PC-9 (cell line): ENCODE measurements at regions not wholly inside any gene's neighbourhood (a gene's known extent, or its start where the extent isn't known, plus 50 kb on each side); places are given as distances from the start of the nearest gene placed in this dataset.

Experiments
- BruUV-seq: library from RNA; stranded (reverse); fragments of 400-500 nt; replicated peaks from 2 replicates; lab custom pipeline; 2021; lab: Mats Ljungman, UMichigan
- CTCF ChIA-PET: fragments of 300-600 bp; sonication (Branson Sonifier 250); formaldehyde crosslinking; loops from one replicate; lab custom pipeline; 2022; ENCODE audit warnings: antibody characterized with exemption; lab: Charles Lee
- POLR2A ChIA-PET: fragments of 300-600 bp; sonication (Branson Sonifier 250); formaldehyde crosslinking; loops from one replicate; lab custom pipeline; 2022; ENCODE audit warnings: antibody characterized with exemption; ENCODE audit not compliant: unreplicated experiment; lab: Charles Lee
- DNase-seq, 2 experiments: peaks; one replicate each; pipeline versions ENCODE4 v3.0.0 to v3.0.0-alpha.2; 2015 to 2022; ENCODE audit warnings: mixed read lengths in 1 of 2
- H2AFZ ChIP-seq: fragments of 200-600 bp; sonication (generic); 2 replicates; pipeline ENCODE4 v1.8.1; 2017; ENCODE audit warnings: antibody characterized with exemption
- H3F3A ChIP-seq: fragments of 200-600 bp; sonication (generic); 2 replicates; pipeline ENCODE4 v1.8.1; 2017; ENCODE audit warnings: antibody characterized with exemption, mild to moderate bottlenecking, low read depth; ENCODE audit not compliant: insufficient read depth
- H3K27ac ChIP-seq: fragments of 200-600 bp; sonication (generic); 2 replicates; pipeline ENCODE4 v1.6.1; 2016; ENCODE audit warnings: mixed run types
- H3K27me3 ChIP-seq: fragments of 200-600 bp; sonication (generic); 2 replicates; pipeline ENCODE4 v1.6.1; 2016; ENCODE audit warnings: low read depth, mixed run types; ENCODE audit not compliant: insufficient read depth
- H3K36me3 ChIP-seq: fragments of 200-600 bp; sonication (generic); 2 replicates; pipeline ENCODE4 v1.6.1; 2016; ENCODE audit warnings: low read depth, mixed run types
- H3K4me1 ChIP-seq: fragments of 200-600 bp; sonication (generic); replicated peaks from 2 replicates; pipeline ENCODE4 v1.6.1; 2016; ENCODE audit warnings: mixed run types; ENCODE audit not compliant: insufficient read depth
- H3K4me2 ChIP-seq: fragments of 200-600 bp; sonication (generic); 2 replicates; pipeline ENCODE4 v1.6.1; 2017; ENCODE audit warnings: mixed run types
- H3K4me3 ChIP-seq: fragments of 200-600 bp; sonication (generic); 2 replicates; pipeline ENCODE4 v1.6.1; 2016; ENCODE audit warnings: mixed run types
- H3K79me2 ChIP-seq: fragments of 200-600 bp; sonication (generic); 2 replicates; pipeline ENCODE4 v1.6.1; 2017; ENCODE audit warnings: low read depth, mixed run types
- H3K9me2 ChIP-seq: fragments of 200-600 bp; sonication (generic); 2 replicates; pipeline ENCODE4 v1.8.1; 2017; ENCODE audit warnings: mild to moderate bottlenecking; ENCODE audit not compliant: insufficient read depth
- H3K9me3 ChIP-seq: fragments of 200-600 bp; sonication (generic); 2 replicates; pipeline ENCODE4 v1.8.1; 2016; ENCODE audit warnings: low read depth; ENCODE audit not compliant: insufficient read depth
- H4K20me1 ChIP-seq: fragments of 200-600 bp; sonication (generic); 2 replicates; pipeline ENCODE4 v1.8.1; 2017; ENCODE audit not compliant: insufficient read depth
- EZH2 ChIP-seq: fragments of 200-600 bp; sonication (generic); IDR thresholded peaks from 2 replicates; pipeline ENCODE4 v1.8.0; 2017; ENCODE audit warnings: antibody characterized with exemption, low read depth
- intact Hi-C: fragments of 100-400 bp; cut with micrococcal nuclease; formaldehyde crosslinking; loops from one replicate; pipeline ENCODE4 v1.10.0; 2022; ENCODE audit not compliant: unreplicated experiment
- TF ChIP-seq, protein P1 (sequence below): fragments of 200-600 bp; sonication (generic); conservative IDR thresholded peaks from 2 replicates; pipeline ENCODE4 v1.6.1; 2017; ENCODE audit warnings: mixed run types, antibody characterized with exemption, mild to moderate bottlenecking, moderate library complexity

DNA sequence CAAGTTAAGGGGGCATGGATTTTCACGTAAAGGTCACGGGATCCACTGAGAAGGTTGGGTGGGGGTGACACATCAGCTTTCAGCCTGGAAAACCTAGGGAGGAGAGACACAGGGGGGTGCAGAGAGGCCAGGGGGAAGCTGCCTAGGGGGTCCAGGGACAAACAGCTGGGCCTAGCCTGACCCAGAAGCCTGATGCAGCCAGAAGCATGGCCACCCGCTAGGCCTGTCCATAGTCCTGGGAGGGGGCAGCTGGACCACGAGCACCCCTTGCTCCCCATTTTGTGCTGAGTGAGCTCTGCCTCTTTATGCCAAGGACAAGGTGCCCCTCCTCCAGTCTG lies 322.7 kb upstream of the RTL1 start:
- Histone ChIP-seq H3K36me3 (no peaks in the 10 kb centered on the region), H2AFZ (no peak overlapping the region), H3K27me3 (no peaks in the 10 kb centered on the region), H3K4me1 (no peaks in the 10 kb centered on the region), H4K20me1 (no peaks in the 10 kb centered on the region), H3K4me2 (no peak overlapping the region), H3K4me3 (no peak overlapping the region), H3F3A (no peaks in the 10 kb centered on the region), H3K79me2 (no peaks in the 10 kb centered on the region), H3K9me3 (no peaks in the 10 kb centered on the region), H3K27ac (no peak overlapping the region), H3K9me2 (no peaks in the 10 kb centered on the region)
- intact Hi-C loops = no loop called here
- DNase-seq = no peak
- BruUV-seq = no TSS peak
- CTCF ChIA-PET = no interaction called here
- POLR2A ChIA-PET = no interaction called here
- TF ChIP-seq, protein P1, sequence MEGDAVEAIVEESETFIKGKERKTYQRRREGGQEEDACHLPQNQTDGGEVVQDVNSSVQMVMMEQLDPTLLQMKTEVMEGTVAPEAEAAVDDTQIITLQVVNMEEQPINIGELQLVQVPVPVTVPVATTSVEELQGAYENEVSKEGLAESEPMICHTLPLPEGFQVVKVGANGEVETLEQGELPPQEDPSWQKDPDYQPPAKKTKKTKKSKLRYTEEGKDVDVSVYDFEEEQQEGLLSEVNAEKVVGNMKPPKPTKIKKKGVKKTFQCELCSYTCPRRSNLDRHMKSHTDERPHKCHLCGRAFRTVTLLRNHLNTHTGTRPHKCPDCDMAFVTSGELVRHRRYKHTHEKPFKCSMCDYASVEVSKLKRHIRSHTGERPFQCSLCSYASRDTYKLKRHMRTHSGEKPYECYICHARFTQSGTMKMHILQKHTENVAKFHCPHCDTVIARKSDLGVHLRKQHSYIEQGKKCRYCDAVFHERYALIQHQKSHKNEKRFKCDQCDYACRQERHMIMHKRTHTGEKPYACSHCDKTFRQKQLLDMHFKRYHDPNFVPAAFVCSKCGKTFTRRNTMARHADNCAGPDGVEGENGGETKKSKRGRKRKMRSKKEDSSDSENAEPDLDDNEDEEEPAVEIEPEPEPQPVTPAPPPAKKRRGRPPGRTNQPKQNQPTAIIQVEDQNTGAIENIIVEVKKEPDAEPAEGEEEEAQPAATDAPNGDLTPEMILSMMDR = no peak
- no peak for TF ChIP-seq EZH2

DNA sequence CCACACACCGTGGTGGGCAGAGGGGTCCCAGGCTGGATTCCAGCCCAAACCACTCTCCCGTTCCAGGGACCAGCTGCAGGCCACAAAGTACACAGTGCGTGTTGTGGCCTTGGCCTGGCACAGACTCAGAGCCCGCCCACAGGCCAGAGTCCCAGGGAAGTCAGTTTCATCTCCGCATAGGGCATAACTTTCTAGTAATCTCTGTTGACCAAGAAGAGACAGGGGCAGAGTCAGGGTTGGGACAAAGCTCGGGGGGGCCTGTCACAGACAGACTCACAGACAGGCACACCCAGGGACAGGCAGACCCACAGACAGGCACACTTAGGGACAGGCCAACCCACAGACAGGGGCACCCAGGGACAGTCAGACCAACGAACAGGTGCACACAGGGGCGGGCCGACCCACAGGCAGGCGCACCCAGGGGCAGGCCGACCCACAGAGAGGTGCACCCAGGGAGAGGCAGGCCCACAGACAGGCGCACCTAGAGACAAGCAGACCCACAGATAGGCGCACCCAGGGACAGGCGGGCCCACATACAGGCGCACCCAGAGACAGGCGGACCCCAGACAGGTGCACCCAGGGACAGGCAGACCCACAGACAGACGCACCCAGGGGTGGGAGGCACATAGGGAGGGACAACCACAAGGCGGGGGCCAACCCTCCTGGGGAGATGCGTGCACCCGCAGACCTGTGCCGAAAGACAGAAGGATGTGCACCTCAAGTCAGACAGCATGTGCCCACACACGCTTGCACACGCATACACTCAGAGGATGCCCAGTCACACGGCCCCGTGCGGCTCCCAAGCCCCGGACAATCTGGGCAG lies 323.3 kb upstream of the RTL1 start:
- Histone ChIP-seq H3K36me3 (no peaks in the 10 kb centered on the region), H3K4me2 (no peak overlapping the region), H3F3A (no peaks in the 10 kb centered on the region), H3K9me3 (no peaks in the 10 kb centered on the region), H4K20me1 (no peaks in the 10 kb centered on the region), H3K4me1 (no peaks in the 10 kb centered on the region), H3K79me2 (no peaks in the 10 kb centered on the region), H3K27ac (no peak overlapping the region), H3K4me3 (no peak overlapping the region), H2AFZ (no peak overlapping the region), H3K27me3 (no peaks in the 10 kb centered on the region), H3K9me2 (no peaks in the 10 kb centered on the region)
- no peak for TF ChIP-seq EZH2
- TF ChIP-seq, protein P1 = no peak
- no TSS peak for BruUV-seq
- intact Hi-C loops = no loop called here
- CTCF ChIA-PET = no interaction called here
- POLR2A ChIA-PET = no interaction called here
- no peak for DNase-seq

DNA sequence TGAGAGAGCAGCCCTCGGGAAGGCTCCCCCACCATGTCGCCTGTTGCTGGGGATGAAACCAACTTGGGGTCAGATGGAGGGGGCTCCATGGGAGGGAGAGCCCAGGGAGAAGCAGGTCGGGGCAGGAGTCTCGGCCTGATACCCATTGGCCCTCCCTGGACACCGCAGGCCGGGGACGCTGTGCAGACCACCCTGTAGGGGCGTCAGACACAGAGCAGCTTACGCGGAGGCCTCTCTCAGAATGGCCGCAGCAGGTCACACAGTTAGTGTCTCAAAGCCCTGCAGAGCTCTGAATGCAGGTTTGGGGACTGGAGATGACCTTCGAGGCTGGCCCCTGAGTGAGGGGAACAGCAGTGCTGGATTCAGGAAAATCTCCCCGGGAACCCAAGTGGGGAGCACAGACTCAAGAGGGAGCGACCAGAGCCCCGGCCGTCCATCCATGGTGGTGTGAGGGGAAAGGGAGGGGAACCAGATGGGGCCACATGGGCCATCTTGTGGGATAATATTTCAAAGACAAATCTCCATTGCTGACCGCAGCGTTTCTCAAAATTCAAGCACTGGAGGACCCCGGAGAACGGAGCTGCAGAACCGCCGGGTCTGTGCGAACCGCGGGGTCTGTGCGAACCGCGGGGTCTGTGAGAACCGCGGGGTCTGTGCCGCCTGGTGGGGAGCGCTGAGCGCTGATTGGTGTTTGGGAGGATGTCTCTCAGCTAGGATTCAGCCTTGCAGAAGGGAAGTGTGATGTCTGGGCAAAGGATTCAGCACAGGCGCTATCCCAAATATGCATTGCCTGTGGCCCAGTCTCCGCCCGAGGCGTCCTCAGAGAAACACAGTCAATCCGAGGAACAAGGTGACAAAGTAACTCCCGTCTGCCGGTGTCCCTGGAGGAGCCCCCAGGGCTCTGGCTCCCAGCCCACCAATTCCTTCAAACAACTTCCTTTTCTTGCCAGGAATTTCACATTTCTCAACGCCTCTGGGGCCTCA lies 324.4 kb upstream of the RTL1 start:
- Histone ChIP-seq H2AFZ (no peak overlapping the region), H3K27ac (no peak overlapping the region), H3K9me3 (no peaks in the 10 kb centered on the region), H3F3A (no peaks in the 10 kb centered on the region), H3K9me2 (no peaks in the 10 kb centered on the region), H3K4me1 (no peaks in the 10 kb centered on the region), H3K27me3 (no peaks in the 10 kb centered on the region), H3K4me3 (no peak overlapping the region), H3K4me2 (no peak overlapping the region), H4K20me1 (no peaks in the 10 kb centered on the region), H3K79me2 (no peaks in the 10 kb centered on the region), H3K36me3 (no peaks in the 10 kb centered on the region)
- ChIA-PET POLR2A (no interaction called here), CTCF (no interaction called here)
- TF ChIP-seq EZH2 = no peak
- TF ChIP-seq, protein P1 = no peak
- DNase-seq = no peak
- no TSS peak for BruUV-seq
- intact Hi-C loops = no loop called here
